OCI-LY3 (cell line): ENCODE measurements at regions not wholly inside any gene's neighbourhood (a gene's known extent, or its start where the extent isn't known, plus 50 kb on each side); places are given as distances from the start of the nearest gene placed in this dataset.

Source experiments
- CTCF ChIP-seq: fragments of 200-600, 300-600 bp; sonication (generic); IDR thresholded peaks from 2 replicates; pipeline ENCODE4 v1.5.1; 2014; ENCODE audit warnings: antibody characterized with exemption, low read length, low read depth
- EZH2phosphoT487 ChIP-seq: fragments of 200-600 bp; shearing (Covaris generic); IDR thresholded peaks from 2 replicates; pipeline ENCODE4 v1.6.1; 2018; ENCODE audit warnings: antibody characterized with exemption, mixed run types, low read depth

GRCh38 chr14:98143566-98143965 is 1128.4 kb downstream of the BCL11B start:
- TF ChIP-seq CTCF: no peak
- no peak for TF ChIP-seq EZH2phosphoT487
